ENCODE measurements at regions not wholly inside any gene's neighbourhood (a gene's known extent, or its start where the extent isn't known, plus 50 kb on each side); places are given as distances from the start of the nearest gene placed in this dataset.

DNA sequence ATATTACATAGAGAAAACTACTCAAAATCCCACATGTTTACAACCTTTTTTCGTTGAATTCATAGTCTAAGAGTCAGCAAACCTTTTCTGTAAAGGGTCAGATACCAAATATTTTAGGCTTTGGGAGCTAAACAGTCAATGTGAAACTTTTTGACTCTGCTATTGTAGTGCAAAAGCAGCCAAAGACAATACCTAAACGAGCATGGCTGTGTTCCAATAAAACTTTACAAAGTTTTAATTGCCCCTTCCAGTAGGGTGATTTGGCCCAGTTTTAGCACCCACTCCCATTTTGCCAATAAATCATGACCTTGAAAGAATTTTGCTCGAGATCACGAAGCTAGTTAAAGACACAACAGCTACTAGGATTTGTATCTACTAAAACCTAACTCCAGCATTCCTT is 147.2 kb downstream of the ANKRD50 start:
- Histone ChIP-seq H3K27ac (ENCODE audit: insufficient read depth, low read length) (no peak overlapping the region), H3K27me3 (ENCODE audit: control insufficient read depth, insufficient read depth, low read length) (no peaks in the 10 kb centered on the region), H3K9me3 (ENCODE audit: control insufficient read depth, insufficient read depth, low read depth, low read length) (no peaks in the 10 kb centered on the region), H3K79me2 (ENCODE audit: control insufficient read depth, insufficient read depth, low read length) (no peaks in the 10 kb centered on the region), H3K4me3 (replicated peaks in 1 of 4; ENCODE audit: control extremely low read depth in 1 of 4, insufficient read depth in 1 of 4, low read depth in 3 of 4, low read length in 4 of 4) (no peak overlapping the region), H2AFZ (ENCODE audit: low read length) (no peak overlapping the region), H3K9ac (ENCODE audit: insufficient read depth, low read length) (no peak overlapping the region), H4K20me1 (ENCODE audit: control insufficient read depth, extremely low read depth, insufficient read depth, low read length) (no peaks in the 10 kb centered on the region), H3K4me2 (ENCODE audit: extremely low read depth, insufficient read depth, low read length) (no peak overlapping the region), H3K36me3 (ENCODE audit: control insufficient read depth, insufficient read depth, low read length) (no peaks in the 10 kb centered on the region), H3K4me1 (ENCODE audit: control insufficient read depth, extremely low read depth, insufficient read depth, low read length) (no peaks in the 10 kb centered on the region)
- no peak for DNase-seq (ENCODE audit: low read depth in 2 of 2)
- no peak for TF ChIP-seq EZH2 (IDR thresholded peaks at IDR 0.05; ENCODE audit: low read length, missing control alignments)
- TF ChIP-seq, protein P1, sequence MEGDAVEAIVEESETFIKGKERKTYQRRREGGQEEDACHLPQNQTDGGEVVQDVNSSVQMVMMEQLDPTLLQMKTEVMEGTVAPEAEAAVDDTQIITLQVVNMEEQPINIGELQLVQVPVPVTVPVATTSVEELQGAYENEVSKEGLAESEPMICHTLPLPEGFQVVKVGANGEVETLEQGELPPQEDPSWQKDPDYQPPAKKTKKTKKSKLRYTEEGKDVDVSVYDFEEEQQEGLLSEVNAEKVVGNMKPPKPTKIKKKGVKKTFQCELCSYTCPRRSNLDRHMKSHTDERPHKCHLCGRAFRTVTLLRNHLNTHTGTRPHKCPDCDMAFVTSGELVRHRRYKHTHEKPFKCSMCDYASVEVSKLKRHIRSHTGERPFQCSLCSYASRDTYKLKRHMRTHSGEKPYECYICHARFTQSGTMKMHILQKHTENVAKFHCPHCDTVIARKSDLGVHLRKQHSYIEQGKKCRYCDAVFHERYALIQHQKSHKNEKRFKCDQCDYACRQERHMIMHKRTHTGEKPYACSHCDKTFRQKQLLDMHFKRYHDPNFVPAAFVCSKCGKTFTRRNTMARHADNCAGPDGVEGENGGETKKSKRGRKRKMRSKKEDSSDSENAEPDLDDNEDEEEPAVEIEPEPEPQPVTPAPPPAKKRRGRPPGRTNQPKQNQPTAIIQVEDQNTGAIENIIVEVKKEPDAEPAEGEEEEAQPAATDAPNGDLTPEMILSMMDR (conservative IDR thresholded peaks at IDR 0.05 in 1 of 2, IDR thresholded peaks at IDR 0.05 in 1 of 2; ENCODE audit: low read depth in 1 of 2, low read length in 2 of 2): no peak

DNA sequence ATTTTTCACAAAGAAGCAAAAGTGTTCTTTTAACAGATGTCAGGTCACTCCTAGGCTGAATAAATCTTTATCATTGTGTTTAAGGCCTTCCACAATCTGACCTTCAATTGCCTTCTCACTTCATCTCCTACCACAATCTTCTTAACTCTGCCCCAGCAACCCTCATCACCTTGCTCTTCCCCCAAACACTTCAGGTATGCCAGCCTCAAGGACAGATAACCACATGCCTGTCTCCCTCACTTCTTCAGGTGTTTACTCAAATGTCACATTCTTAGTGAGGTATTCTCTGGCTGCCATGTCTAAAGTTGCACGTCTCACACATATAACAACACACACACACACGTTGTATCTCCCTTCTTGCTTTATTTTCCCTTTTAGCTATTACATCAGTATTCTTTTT is 146.5 kb downstream of the ANKRD50 start:
- H3K4me1 ChIP-seq (ENCODE audit: control insufficient read depth, extremely low read depth, insufficient read depth, low read length): no peaks in the 10 kb centered on the region
- no peak overlapping the region for H3K4me3 ChIP-seq (replicated peaks in 1 of 4; ENCODE audit: control extremely low read depth in 1 of 4, insufficient read depth in 1 of 4, low read depth in 3 of 4, low read length in 4 of 4)
- no peaks in the 10 kb centered on the region for H3K36me3 ChIP-seq (ENCODE audit: control insufficient read depth, insufficient read depth, low read length)
- H3K9me3 ChIP-seq (ENCODE audit: control insufficient read depth, insufficient read depth, low read depth, low read length): no peaks in the 10 kb centered on the region
- no peak for TF ChIP-seq EZH2 (IDR thresholded peaks at IDR 0.05; ENCODE audit: low read length, missing control alignments)
- TF ChIP-seq, protein P1 (conservative IDR thresholded peaks at IDR 0.05 in 1 of 2, IDR thresholded peaks at IDR 0.05 in 1 of 2; ENCODE audit: low read depth in 1 of 2, low read length in 2 of 2): no peak
- H3K9ac ChIP-seq (ENCODE audit: insufficient read depth, low read length): no peak overlapping the region
- no peaks in the 10 kb centered on the region for H3K27me3 ChIP-seq (ENCODE audit: control insufficient read depth, insufficient read depth, low read length)
- H3K4me2 ChIP-seq (ENCODE audit: extremely low read depth, insufficient read depth, low read length): no peak overlapping the region
- no peak overlapping the region for H3K27ac ChIP-seq (ENCODE audit: insufficient read depth, low read length)
- DNase-seq (ENCODE audit: low read depth in 2 of 2): no peak
- H2AFZ ChIP-seq (ENCODE audit: low read length): no peak overlapping the region
- H4K20me1 ChIP-seq (ENCODE audit: control insufficient read depth, extremely low read depth, insufficient read depth, low read length): no peaks in the 10 kb centered on the region
- H3K79me2 ChIP-seq (ENCODE audit: control insufficient read depth, insufficient read depth, low read length): no peaks in the 10 kb centered on the region

- no peaks in the 10 kb centered on the region for H3K27me3 ChIP-seq (ENCODE audit: control insufficient read depth, insufficient read depth, low read length)
- H3K4me3 ChIP-seq (replicated peaks in 1 of 4; ENCODE audit: control extremely low read depth in 1 of 4, insufficient read depth in 1 of 4, low read depth in 3 of 4, low read length in 4 of 4): no peak overlapping the region
- H3K9me3 ChIP-seq (ENCODE audit: control insufficient read depth, insufficient read depth, low read depth, low read length): no peaks in the 10 kb centered on the region
- H3K27ac ChIP-seq (ENCODE audit: insufficient read depth, low read length): no peak overlapping the region
- H3K9ac ChIP-seq (ENCODE audit: insufficient read depth, low read length): no peak overlapping the region
- H3K4me1 ChIP-seq (ENCODE audit: control insufficient read depth, extremely low read depth, insufficient read depth, low read length): no peaks in the 10 kb centered on the region
- no peak overlapping the region for H3K4me2 ChIP-seq (ENCODE audit: extremely low read depth, insufficient read depth, low read length)
- no peak overlapping the region for H2AFZ ChIP-seq (ENCODE audit: low read length)
- H4K20me1 ChIP-seq (ENCODE audit: control insufficient read depth, extremely low read depth, insufficient read depth, low read length): no peaks in the 10 kb centered on the region
- no peaks in the 10 kb centered on the region for H3K36me3 ChIP-seq (ENCODE audit: control insufficient read depth, insufficient read depth, low read length)
- peak in 1 of 2 donors; percentile 16 for DNase-seq (ENCODE audit: low read depth in 2 of 2)
- H3K79me2 ChIP-seq (ENCODE audit: control insufficient read depth, insufficient read depth, low read length): no peaks in the 10 kb centered on the region
- TF ChIP-seq, protein P1 (conservative IDR thresholded peaks at IDR 0.05 in 1 of 2, IDR thresholded peaks at IDR 0.05 in 1 of 2; ENCODE audit: low read depth in 1 of 2, low read length in 2 of 2): no peak
- TF ChIP-seq EZH2 (IDR thresholded peaks at IDR 0.05; ENCODE audit: low read length, missing control alignments): no peak
Measured at GRCh38 chr4:124573056-124573455, 139.5 kb downstream of the ANKRD50 start.

All from fibroblast of lung (primary cell).